A673 (cell line): ENCODE measurements at regions not wholly inside any gene's neighbourhood (a gene's known extent, or its start where the extent isn't known, plus 50 kb on each side); places are given as distances from the start of the nearest gene placed in this dataset.

Experiments
- EZH2 ChIP-seq: fragments of 200-600 bp; sonication (generic); IDR thresholded peaks from 2 replicates; pipeline ENCODE4 v1.6.1; 2017; ENCODE audit warnings: borderline replicate concordance, low read depth, mild to moderate bottlenecking, mixed read lengths, antibody characterized with exemption, low read length; ENCODE audit not compliant: poor library complexity, severe bottlenecking
- TF ChIP-seq, protein P1 (sequence below): fragments of 300-800, 200-600 bp; sonication (generic); conservative IDR thresholded peaks from 2 replicates; pipeline ENCODE4 v1.5.1; 2017; ENCODE audit warnings: low read depth, mild to moderate bottlenecking, antibody characterized with exemption, low read length, moderate library complexity, mixed read lengths

DNA sequence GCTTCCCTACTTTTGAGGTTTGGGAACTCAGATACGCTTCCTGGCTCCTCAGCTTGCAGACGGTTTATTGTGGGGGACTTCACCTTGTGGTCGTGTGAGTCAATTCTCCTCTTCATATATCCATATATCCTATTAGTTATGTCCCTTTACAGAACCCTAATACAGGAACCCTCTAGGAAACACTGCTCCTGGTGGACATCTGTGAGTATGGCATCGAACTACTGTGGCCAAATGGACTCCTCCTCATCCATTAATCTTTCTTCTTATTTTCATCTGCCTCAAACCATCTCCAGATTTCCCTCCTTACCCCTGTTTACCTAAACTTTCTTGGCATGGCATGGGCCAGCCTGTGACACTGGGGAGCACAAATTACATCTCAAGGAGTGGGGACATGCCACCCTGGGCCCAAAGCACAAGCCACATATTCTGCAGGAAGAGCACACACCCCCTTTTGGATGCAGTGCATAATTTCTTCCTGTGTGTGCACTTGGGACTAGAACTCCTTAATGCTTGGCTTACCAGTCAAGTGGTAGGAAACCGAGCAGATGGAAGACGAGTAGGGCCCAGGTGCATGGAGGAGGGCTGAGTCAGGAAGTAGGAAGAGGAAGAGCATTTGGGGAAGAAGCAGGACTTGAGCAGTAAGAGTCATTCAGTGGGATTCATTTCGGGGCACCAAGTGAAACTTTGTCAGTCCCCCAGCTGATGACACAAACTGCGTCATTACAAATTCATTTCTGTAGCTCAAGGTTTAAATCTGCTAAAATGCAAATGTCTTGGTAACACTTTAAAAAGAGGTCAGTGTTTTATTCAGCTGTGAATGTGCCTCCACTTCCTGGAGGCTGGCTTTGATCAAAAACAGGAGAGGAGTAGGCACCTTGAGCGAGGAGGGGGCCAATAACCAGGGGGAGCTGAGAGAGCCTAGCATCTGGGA is 80.8 kb upstream of the PLXNA4 start:
- TF ChIP-seq, protein P1, sequence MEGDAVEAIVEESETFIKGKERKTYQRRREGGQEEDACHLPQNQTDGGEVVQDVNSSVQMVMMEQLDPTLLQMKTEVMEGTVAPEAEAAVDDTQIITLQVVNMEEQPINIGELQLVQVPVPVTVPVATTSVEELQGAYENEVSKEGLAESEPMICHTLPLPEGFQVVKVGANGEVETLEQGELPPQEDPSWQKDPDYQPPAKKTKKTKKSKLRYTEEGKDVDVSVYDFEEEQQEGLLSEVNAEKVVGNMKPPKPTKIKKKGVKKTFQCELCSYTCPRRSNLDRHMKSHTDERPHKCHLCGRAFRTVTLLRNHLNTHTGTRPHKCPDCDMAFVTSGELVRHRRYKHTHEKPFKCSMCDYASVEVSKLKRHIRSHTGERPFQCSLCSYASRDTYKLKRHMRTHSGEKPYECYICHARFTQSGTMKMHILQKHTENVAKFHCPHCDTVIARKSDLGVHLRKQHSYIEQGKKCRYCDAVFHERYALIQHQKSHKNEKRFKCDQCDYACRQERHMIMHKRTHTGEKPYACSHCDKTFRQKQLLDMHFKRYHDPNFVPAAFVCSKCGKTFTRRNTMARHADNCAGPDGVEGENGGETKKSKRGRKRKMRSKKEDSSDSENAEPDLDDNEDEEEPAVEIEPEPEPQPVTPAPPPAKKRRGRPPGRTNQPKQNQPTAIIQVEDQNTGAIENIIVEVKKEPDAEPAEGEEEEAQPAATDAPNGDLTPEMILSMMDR: peak; percentile 66
- no peak for TF ChIP-seq EZH2
